ENCODE measurements at regions not wholly inside any gene's neighbourhood (a gene's known extent, or its start where the extent isn't known, plus 50 kb on each side); places are given as distances from the start of the nearest gene placed in this dataset.

- TF ChIP-seq EZH2phosphoT487 (IDR thresholded peaks at IDR 0.05; ENCODE audit: low read length): no peak
- TF ChIP-seq CTCF (IDR thresholded peaks at IDR 0.05; ENCODE audit: low read length): no peak
- TF ChIP-seq EZH2 (optimal IDR thresholded peaks at IDR 0.05; ENCODE audit: low read depth, low read length): no peak
These were observed 58.5 kb upstream of the CPEB2 start for GRCh38 chr4:14943749-14944148.

Measured in MM.1S (cell line).